HG03460 (cell line): ENCODE measurements at regions not wholly inside any gene's neighbourhood (a gene's known extent, or its start where the extent isn't known, plus 50 kb on each side); places are given as distances from the start of the nearest gene placed in this dataset.

ENCODE experiments used
- ATAC-seq: cut with Tn5 transposase; IDR thresholded peaks from one replicate; pipeline ENCODE4 v1.9.1; 2021; ENCODE audit not compliant: unreplicated experiment

DNA sequence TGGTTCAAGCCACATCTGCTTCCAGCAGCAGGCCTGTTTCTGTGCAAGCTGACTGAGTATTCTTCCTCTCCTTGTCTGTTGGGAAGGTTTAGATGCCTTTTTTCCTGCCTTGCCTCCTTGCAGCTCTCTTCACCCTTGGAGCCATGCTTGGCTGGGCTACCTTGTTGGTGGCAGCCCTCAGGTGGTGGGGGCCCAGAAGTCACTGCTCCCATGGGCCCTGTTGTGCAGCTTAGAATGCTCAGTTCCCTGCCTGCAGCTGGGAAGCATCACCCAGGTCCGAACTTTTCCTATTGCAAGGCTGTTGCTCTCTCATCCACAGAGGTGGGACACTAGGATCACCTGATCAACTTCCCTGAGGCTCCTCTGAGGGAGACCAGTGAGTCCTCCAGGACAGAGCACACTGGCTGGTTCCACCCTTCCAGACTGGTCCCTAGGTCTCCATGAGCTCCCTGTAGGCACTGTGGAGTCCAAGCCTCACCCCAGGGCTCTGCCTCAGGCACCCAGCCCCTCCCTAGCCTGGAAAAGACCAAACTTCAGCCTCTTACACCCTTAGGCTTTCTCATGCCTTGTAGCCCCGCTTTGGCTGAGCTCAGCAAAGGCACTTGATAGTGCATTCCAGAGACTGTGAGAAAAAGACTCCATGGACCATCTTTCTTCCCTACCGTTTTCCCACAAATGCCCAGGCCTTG is 219.3 kb upstream of the SH3BP4 start:
- no peak for ATAC-seq

DNA sequence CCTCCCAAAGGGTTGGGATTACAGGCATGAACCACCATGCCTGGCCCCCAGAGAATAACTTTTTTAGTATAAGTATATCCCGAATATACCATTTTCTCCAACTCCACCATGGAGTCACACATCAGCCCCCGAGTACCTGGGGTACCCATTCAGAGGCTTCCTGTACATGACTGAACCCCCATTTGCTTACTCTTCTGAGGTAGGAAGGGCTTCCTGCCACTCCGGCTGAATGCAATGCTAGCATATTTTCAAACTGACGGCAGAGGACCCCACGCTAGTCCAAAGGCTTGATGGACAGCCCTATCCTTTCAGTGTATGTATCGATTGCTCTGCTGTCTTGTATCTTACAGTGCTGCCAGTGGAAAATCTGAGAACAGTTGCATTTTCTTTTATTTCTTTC is 220.6 kb upstream of the SH3BP4 start:
- ATAC-seq: no peak

GRCh38 chr2:234730066-234730640 is 221.7 kb upstream of the SH3BP4 start:
- ATAC-seq: no peak

GRCh38 chr2:234725528-234726264 is 226.1 kb upstream of the SH3BP4 start:
- ATAC-seq: no peak

DNA sequence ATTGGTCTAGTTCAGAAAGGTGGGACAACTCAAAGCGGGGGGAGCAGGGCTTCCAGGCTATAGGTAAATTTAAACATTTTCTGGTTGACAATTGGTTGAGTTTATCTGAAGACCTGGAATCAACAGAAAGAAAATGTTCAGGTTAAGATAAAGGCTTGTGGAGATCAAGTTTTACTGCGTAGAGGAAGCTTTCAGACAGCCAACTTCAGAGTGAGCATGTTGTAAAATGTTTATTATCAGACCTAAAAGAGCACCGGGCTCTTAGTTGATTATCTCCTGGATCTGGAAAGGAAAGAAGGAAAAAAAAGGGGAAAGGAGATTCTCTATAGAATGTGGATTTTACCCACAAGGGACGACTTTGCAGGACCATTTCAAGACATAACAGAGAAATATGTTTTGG is 227.0 kb upstream of the SH3BP4 start:
- ATAC-seq: no peak

- no peak for ATAC-seq
Observed at GRCh38 chr2:234723400-234723799, 226.5 kb upstream of the ARL4C start.

DNA sequence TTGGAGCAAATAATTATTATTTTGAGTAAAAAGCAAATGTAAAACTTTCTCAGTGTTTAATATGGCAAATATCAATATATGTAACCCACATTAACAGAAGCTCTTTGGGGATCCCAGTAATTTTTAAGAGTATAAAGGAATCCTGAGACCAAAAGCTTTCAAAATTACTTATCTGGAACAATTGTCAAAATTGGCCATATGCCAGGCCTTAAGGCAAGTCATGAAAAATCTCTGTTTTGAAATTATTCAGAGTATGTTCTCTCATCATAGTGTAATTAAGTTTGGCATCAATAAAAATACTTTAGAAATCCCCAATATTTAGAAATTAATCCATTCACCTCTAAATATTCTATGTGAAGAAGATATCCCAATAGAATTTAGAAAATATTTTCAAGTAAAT is 225.3 kb upstream of the ARL4C start:
- no peak for ATAC-seq

DNA sequence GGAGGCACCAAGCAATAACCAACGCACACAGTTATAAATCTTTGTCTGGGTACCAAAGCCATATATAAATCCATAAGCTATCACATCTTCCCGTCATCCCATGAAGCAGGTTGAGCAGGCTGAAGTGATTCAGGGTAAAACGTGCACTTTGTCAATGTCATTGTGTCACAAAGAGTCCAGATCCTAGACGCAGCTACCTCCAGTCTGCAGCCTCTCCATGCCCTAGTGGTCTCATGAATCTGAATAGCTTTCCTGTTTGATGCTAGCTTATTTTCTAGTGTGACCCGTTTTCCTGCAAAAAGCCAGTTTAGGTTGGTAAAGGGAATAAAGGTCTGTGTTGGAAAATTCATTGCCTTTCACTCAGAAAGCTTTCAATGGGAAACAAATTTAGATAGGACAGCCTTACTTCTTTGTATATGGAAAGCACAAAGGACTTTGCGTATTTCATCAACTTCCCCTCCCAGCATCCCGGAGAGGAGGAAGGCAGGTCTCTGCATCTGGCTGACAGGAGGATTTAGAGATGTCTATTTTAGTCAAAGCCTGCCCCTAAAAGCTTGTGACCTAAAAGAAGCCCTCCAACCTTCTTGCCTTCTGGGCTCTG is 222.3 kb upstream of the ARL4C start:
- no peak for ATAC-seq

DNA sequence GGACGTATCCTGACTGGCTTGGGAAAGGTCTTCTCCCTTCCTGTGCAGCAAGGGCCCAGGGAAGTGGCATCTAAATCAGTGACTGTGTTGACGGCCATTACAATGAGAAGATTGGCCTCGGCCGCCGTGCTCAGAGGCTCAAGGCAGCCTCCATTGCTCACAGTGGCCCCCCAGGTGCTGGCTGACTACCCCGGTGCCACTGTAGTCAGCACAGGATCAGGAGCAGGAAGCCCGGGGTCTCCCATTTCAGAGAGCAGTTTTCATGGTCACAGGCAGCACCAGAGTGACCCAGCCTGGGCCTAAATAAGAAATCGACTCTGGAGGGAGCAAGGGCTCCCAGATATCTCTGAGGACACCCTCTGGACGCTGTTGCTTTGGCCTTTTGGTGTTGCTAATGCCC is 219.4 kb upstream of the ARL4C start:
- ATAC-seq: no peak

DNA sequence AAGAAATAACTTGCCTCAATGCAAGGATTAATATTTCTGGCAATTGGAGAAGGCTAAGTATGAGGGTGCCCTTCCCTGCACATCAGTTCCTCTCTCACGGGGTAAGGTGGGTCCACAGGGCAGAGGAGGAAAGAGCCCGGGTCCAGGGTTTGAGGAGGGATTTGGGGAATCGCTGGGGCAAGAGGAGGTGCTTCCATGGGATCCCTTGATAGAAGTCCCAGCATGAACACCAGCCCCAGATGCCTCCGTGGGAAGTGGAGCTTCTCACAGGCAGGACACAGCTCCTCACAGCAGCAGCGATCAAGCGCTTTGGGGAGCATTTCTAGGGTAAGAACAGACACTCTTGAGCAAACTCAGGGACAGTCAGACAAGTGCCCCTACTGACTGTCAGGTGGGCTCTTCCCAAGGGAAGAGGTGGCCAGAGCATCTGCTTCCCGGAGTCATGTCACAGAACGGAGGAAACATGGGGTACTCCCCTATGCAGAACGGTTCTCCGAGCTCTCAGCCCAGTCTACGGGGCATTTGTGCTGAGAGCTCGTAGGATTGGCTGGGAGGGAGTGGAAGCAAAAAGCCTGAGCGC is 218.9 kb upstream of the ARL4C start:
- no peak for ATAC-seq

GRCh38 chr2:234714711-234715110 is 217.8 kb upstream of the ARL4C start:
- no peak for ATAC-seq

DNA sequence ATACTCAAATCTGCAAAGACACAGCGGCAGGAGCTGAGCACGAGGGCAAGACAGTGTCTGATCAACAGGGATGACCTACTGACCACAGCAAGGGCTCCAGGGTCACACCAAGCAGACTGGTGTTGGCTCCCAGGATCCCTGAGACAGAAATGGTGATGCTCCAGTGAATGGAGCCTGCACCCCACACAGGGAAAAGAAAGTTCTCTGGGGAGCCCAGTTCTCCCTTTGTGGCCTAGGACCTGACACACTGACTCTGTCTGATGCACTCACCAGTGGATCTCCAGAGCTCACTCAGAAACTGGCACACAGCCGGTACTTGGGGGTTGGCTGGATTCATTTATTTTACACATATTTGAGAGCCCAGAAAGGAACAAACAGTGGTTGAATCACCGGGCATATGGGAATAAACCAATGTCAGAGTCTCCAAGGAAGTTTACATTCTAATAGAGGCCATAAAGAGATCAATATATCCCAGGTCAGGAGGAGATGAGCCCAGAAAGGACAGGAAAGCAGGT is 215.6 kb upstream of the ARL4C start:
- no peak for ATAC-seq

DNA sequence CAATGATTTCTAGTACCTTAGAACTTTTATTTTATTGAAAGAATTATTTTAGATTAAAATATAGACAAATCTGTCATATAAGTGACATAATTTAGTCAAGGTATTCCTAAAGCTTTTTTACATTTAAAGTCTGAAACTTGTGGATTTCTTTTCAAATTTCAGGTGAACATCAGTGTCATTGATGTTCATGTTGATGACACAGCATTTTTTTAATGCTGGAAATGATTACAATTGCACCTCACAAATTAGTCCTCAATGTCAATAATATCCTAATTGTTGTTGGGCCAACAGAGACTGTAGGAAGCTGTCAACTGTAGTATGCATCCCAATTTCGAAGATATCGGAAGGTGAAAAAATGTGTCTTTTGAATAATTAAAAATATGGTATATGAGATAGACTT is 214.4 kb upstream of the ARL4C start:
- ATAC-seq: no peak

- no peak for ATAC-seq
Observed at GRCh38 chr2:234710587-234710986, 213.7 kb upstream of the ARL4C start.

DNA sequence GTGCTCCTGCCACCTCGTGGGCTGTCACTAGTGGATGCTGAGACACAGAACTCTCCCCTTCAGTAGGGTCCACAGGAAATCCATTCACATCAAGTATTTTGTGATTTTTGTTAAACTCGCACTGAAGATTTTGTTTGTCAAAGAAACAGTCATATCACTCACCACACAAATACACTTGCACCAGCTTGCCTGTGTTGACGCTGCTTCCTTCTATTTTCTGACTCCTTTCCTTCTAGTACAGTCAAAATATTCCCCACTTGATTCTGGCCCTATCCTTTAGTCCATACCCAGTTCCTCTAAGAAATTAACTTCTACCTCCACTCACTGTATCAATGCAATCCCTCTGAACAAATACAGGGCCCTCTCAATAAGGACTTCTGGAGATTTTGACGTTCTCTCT is 213.2 kb upstream of the ARL4C start:
- no peak for ATAC-seq

GRCh38 chr2:234708717-234709116 is 211.8 kb upstream of the ARL4C start:
- no peak for ATAC-seq

GRCh38 chr2:234708091-234708683 is 211.3 kb upstream of the ARL4C start:
- no peak for ATAC-seq

- no peak for ATAC-seq
Observed at GRCh38 chr2:234706086-234706485, 209.2 kb upstream of the ARL4C start.

- no peak for ATAC-seq
Observed at GRCh38 chr2:234705108-234705507, 208.2 kb upstream of the ARL4C start.

- ATAC-seq: no peak
Observed at GRCh38 chr2:234703258-234703657, 206.4 kb upstream of the ARL4C start.

- ATAC-seq: no peak
Observed at GRCh38 chr2:234702731-234703225, 205.9 kb upstream of the ARL4C start.
